Type B pancreatic cell (in vitro differentiated cells): ENCODE measurements at regions not wholly inside any gene's neighbourhood (a gene's known extent, or its start where the extent isn't known, plus 50 kb on each side); places are given as distances from the start of the nearest gene placed in this dataset.

Experiments used
- DNase-seq: peaks from one replicate; pipeline ENCODE4 v3.0.0; 2021; ENCODE audit warnings: mixed read lengths; ENCODE audit not compliant: unreplicated experiment; ENCODE audit errors: extremely low spot score
- H3K27ac Mint-ChIP-seq: 2 replicates; pipeline ENCODE4 v1.8.0; 2021; ENCODE audit warnings: mild to moderate bottlenecking, mixed read lengths
- H3K27me3 Mint-ChIP-seq: 2 replicates; pipeline ENCODE4 v1.8.0; 2021; ENCODE audit warnings: mixed read lengths
- H3K36me3 Mint-ChIP-seq: 2 replicates; pipeline ENCODE4 v1.8.0; 2021; ENCODE audit warnings: mixed read lengths
- H3K4me1 Mint-ChIP-seq: one replicate; pipeline ENCODE4 v1.8.0; 2021; ENCODE audit warnings: mixed read lengths; ENCODE audit not compliant: unreplicated experiment
- H3K4me3 Mint-ChIP-seq: 2 replicates; pipeline ENCODE4 v1.8.0; 2021; ENCODE audit warnings: mild to moderate bottlenecking, mixed read lengths
- H3K9me3 Mint-ChIP-seq: 2 replicates; pipeline ENCODE4 v1.8.0; 2021; ENCODE audit warnings: mixed read lengths
- CTCF ChIP-seq: fragments of 200-600 bp; sonication (generic); conservative IDR thresholded peaks from 2 replicates; pipeline ENCODE4 v1.5.0; 2021; ENCODE audit warnings: antibody characterized with exemption, mild to moderate bottlenecking

DNA sequence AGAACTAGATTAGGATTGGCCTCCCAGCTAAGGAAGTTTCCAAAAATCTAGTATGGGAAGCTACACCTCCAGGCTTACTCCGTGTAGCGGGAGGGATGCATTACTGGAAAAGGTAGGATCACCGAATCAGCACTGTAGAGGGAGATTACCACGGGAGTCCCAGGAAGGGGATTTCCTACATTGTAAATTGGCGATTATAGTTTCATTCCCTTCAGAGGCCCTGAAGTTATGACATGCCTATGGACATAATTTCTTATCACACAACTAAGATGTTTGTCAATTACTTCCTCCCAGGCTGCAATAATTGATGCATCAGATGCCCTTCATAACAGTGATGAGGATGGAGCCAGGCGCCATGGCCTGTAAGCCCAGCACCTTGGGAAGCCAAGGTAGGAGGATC is 71.2 kb upstream of the NR4A3 start:
- Mint-ChIP-seq H3K9me3 (no peaks in the 10 kb centered on the region), H3K27ac (no peak overlapping the region), H3K27me3 (no peaks in the 10 kb centered on the region), H3K4me3 (no peak overlapping the region), H3K36me3 (no peaks in the 10 kb centered on the region), H3K4me1 (no peaks in the 10 kb centered on the region)
- no peak for TF ChIP-seq CTCF
- DNase-seq, result no peak

DNA sequence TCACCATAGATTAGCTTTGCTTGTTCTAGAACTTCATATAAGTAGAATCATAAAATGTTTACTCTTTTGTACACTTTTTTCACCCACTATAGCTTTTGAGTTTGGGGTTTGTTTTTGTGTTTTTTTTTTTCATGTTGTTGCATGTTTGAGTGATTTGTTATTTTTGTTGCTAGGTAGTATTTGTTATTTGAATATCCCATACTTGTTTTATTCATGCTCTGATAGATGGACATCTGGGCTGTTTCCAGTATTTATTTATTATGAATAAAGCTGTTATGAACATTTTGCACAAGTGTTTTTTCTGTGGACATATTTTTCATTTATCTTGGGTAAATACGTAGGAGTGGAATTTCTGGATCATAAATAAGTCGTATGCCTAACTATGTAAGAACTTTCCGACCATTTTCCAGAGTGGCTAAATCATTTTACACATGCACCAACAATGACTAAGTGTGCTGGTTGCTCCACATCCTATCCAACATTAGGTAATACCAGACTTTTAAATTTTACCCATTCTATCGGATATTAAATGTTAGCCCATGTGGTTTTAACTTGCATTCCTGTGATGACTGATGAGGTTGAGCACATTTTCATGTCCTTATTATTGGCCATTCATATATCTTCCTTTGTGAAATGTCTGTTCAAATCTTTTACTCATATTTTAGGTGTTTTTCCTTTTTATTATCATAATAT is 69.1 kb upstream of the NR4A3 start:
- Mint-ChIP-seq H3K27ac (no peak overlapping the region), H3K36me3 (no peaks in the 10 kb centered on the region), H3K4me1 (no peaks in the 10 kb centered on the region), H3K9me3 (no peaks in the 10 kb centered on the region), H3K4me3 (no peak overlapping the region), H3K27me3 (no peaks in the 10 kb centered on the region)
- no peak for DNase-seq
- TF ChIP-seq CTCF, result no peak

DNA sequence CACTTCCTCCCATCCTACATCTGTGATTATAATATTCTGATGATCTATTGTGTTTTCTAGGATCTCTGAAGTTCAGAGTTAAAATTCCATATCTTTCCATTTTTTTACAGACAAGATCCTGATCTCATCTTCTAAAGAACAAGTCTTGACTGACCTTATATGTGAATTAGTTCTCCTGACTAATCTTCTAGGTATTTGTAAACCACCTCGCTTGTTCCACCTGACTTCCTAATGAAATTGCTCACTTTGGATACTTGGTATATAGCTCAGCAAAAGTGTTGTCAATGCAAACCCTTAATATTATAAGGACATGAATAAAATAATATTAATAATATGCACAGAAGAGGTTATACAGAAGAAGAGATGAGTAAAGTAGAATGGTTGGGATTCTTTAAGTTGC is 68.2 kb upstream of the NR4A3 start:
- no peak for DNase-seq
- Mint-ChIP-seq H3K27ac (no peak overlapping the region), H3K4me1 (no peaks in the 10 kb centered on the region), H3K36me3 (no peaks in the 10 kb centered on the region), H3K4me3 (no peak overlapping the region), H3K27me3 (no peaks in the 10 kb centered on the region), H3K9me3 (no peaks in the 10 kb centered on the region)
- no peak for TF ChIP-seq CTCF

DNA sequence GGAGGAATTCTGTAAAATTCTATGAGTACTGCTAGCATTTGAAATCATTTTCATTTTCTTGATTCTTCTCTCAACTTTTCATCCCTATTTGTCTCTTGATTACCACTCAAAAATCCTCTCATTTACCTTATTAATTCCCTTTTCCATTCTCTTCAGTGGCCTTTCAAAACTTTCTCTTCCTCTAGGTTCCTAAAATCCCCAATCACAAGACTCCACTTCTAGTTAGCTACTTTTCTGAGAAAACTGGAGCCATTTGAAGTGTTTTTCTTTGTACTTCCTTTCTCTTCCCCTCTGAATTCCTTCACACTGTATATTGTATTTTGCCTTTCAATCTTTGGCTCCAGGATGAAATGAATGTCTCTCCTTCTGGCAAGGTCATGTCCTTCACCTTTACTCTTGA is 61.3 kb upstream of the NR4A3 start:
- TF ChIP-seq CTCF, result no peak
- DNase-seq, result no peak
- Mint-ChIP-seq H3K36me3 (no peaks in the 10 kb centered on the region), H3K4me3 (no peak overlapping the region), H3K9me3 (no peaks in the 10 kb centered on the region), H3K27ac (no peak overlapping the region), H3K4me1 (no peaks in the 10 kb centered on the region), H3K27me3 (no peaks in the 10 kb centered on the region)

DNA sequence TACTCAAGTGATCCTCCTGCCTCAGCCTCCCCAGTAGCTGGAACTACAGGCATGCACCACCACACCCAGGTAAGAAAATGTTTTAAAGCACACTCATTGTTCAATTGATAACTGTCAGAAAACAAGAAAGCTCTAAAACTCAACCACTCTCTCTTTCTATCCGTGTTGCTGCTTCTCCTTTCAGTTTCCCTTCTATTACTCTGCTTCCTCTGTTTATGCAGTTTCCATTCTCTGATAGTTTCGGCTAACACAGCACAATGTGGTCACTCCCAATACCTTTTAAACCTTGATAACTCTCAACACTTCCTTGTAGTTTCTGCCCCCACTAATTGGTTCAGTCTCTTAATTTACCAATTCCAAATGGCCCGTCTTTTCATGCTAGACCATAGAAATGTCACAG is 59.2 kb upstream of the NR4A3 start:
- no peaks in the 10 kb centered on the region for H3K36me3 Mint-ChIP-seq
- TF ChIP-seq CTCF, result no peak
- H3K4me3 Mint-ChIP-seq, result no peak overlapping the region
- no peaks in the 10 kb centered on the region for H3K27me3 Mint-ChIP-seq
- DNase-seq, result no peak
- no peaks in the 10 kb centered on the region for H3K9me3 Mint-ChIP-seq
- no peaks in the 10 kb centered on the region for H3K4me1 Mint-ChIP-seq
- H3K27ac Mint-ChIP-seq, result no peak overlapping the region
